ENCODE measurements at regions not wholly inside any gene's neighbourhood (a gene's known extent, or its start where the extent isn't known, plus 50 kb on each side); places are given as distances from the start of the nearest gene placed in this dataset.

DNA sequence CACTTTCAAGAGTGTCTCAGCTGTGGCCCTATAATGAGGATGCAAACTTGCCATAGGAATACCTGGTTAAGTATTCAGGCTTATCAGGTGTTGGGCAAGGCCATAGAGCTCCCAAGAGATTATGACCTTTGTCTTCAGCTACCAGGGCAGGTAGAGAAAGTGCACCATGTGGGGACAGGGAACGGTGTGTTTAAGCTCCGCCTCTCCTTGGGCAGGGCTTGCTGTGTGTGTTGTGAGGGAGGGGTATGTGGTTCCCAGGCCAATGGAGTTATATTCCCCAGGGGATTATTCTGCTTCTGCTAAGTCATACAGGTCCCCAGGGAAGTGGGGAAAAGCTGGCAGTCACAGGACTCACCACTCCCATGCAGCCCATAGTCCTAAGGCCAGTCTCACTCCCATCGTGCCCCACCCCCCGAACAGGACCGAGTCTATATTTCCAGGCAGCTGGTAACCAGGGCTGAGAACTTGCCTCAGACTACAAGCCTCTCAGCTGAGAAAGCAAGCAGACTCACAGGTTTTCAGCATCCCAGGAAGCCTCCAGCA lies 660.2 kb downstream of the HTR1B start:
- TF ChIP-seq POLR2A (IDR thresholded peaks at IDR 0.05): no peak
- TF ChIP-seq, protein P1, sequence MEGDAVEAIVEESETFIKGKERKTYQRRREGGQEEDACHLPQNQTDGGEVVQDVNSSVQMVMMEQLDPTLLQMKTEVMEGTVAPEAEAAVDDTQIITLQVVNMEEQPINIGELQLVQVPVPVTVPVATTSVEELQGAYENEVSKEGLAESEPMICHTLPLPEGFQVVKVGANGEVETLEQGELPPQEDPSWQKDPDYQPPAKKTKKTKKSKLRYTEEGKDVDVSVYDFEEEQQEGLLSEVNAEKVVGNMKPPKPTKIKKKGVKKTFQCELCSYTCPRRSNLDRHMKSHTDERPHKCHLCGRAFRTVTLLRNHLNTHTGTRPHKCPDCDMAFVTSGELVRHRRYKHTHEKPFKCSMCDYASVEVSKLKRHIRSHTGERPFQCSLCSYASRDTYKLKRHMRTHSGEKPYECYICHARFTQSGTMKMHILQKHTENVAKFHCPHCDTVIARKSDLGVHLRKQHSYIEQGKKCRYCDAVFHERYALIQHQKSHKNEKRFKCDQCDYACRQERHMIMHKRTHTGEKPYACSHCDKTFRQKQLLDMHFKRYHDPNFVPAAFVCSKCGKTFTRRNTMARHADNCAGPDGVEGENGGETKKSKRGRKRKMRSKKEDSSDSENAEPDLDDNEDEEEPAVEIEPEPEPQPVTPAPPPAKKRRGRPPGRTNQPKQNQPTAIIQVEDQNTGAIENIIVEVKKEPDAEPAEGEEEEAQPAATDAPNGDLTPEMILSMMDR (IDR thresholded peaks at IDR 0.05 in 4 of 5, conservative IDR thresholded peaks at IDR 0.05 in 1 of 5): no peak

Data from gastrocnemius medialis (tissue), 4 donors.